ENCODE measurements at regions not wholly inside any gene's neighbourhood (a gene's known extent, or its start where the extent isn't known, plus 50 kb on each side); places are given as distances from the start of the nearest gene placed in this dataset.

DNA sequence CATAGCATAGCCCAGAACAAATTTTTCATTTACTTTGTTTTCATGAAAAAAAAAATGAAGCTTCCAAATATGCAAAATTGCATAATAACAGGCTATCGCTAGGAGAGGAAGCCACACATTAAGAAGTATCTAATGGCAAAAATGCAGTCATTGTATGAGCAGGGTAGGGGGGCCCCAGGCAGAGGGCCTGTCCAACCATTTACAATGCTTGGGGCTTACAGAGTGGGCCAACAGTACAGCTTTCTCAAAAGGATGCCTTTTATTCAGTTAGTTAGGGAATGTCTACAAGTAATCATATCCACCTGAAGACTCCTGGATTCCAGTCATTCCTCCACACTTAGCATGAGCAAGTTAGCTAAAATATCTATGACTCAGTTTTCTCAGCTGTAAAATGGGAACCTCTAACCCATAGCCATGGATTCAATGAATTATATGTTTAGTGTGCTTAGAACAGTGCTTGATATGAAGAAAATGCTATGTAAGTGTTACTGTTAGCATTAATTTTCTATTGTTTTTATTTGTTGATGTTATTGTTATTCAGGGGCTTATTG is 117.7 kb downstream of the GAS1 start:
- no peak for DNase-seq

GRCh38 chr9:86828631-86829030 is 118.7 kb downstream of the GAS1 start:
- DNase-seq: peak in 1 of 2 experiments; percentile 0

DNA sequence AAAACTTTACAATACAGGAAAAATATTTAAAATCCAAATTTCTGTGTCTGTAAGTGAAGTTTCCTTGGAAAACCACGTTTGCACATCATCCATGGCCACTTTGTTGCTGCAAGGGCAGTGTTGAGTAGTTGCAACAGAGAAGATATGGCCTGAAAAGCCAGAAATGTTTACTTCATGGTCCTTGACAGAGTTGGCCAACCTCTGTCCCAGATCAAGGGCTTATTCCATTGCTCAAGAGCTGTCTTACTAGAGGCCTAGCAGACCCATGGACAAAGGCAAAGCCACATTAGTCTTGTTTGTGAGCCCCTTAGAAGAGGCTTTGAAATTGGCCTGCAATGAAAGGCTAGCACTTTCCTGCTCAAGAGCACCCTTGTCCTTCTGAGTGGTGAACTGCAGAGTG is 119.4 kb downstream of the GAS1 start:
- DNase-seq: no peak

GRCh38 chr9:86825299-86825698 is 122.0 kb downstream of the GAS1 start:
- no peak for DNase-seq

GRCh38 chr9:86822006-86822801 is 125.1 kb downstream of the GAS1 start:
- DNase-seq: no peak

- DNase-seq: no peak
Measured at GRCh38 chr9:86821006-86821845, 126.1 kb downstream of the GAS1 start.

GRCh38 chr9:86819552-86819951 is 127.8 kb downstream of the GAS1 start:
- no peak for DNase-seq

DNA sequence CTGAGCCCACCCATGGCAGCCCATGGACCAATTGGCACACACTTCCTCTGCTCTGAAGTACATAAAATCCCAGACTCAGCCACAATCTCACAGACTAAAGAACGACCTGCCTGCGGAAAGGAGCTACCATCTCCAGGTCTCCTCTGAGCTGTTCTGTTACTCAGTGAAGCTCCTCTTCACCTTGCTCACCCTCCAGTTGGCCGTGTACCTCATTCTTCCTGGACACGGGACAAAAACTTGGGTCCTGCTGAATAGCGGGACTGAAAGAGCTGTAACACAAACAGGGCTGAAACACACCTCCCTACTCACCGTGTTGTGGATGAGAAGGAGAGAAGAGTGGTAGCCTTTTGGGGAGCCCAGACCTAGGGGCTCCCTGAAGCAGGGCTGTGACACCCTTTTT is 128.7 kb downstream of the GAS1 start:
- DNase-seq: no peak

- DNase-seq: no peak
Measured at GRCh38 chr9:86816868-86817267, 130.4 kb downstream of the GAS1 start.

- DNase-seq: no peak
Measured at GRCh38 chr9:86816366-86816765, 130.9 kb downstream of the GAS1 start.

DNA sequence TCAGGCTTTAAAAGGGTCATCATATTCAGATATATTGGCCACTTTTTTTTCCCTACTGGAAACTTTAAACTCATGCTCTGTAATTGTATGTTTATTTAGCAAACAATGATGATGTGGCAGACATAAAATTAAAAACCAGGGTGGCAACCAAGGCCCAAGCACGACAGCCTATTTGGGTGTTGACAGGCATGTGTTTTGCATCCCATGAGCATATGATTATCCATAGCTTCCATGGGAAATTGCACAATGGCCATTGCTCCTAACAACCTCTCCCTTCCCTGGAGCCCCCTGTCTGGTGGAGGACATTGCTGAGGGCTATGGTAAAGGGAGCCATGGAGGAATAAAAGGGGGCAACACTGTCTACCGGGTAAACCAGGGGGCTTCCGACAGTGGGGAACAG is 134.7 kb downstream of the GAS1 start:
- no peak for DNase-seq

GRCh38 chr9:86809759-86810367 is 137.4 kb downstream of the GAS1 start:
- no peak for DNase-seq

DNA sequence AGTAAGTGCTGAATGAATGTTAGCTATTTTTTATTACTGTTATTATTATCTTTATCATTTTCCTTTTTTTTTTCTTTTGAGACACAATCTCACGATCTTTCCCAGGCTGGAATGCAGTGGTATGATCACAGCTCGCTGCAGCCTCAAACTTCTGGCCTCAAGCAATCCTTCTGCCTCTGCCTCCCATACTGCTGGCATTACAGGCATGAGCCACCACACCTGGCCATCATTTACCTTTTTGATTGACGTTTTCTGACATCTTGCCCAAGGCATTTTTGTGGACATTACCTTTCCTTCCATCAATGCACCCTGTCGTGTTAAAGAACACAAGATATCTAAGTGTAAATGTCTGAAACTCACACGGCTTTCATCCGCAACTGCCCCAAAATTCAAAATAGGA is 138.2 kb downstream of the GAS1 start:
- DNase-seq: no peak

- DNase-seq: no peak
Measured at GRCh38 chr9:86807367-86807976, 139.8 kb downstream of the GAS1 start.

- no peak for DNase-seq
Measured at GRCh38 chr9:86804011-86804410, 143.3 kb downstream of the GAS1 start.

DNA sequence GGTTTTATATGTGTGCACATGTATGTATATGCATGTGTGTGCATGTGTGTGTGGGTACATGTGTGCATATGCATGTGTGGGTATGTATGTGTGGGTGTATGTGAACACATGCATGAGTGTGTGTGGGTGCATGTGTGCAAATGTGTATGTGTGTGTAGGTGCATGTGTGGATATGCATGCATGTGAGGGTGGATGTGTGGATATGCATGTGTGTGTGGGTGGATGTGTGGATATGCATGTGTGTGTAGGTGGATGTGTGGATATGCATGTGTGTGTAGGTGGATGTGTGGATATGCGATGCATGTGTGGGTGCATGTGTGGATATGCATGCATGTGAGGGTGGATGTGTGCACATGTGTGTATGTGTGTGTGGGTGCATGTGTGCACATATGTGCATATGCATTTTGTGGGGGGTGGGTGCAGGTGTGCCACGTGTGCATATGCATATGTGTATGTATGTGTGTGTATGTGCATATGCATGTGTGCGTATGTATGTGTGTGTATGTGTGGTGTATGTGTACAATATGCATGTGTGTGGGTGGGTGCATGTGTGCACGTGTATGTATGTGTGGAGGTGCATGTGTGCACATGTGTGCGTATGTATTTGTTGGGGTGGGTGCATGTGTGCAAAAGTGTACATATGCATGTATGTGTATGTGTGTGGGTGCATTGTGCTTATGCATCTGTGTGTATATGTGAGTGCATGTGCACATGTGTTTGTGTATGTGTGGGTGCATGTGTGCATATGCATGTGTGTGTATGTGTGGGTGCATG is 144.2 kb downstream of the GAS1 start:
- DNase-seq: no peak

GRCh38 chr9:86801246-86801645 is 146.1 kb downstream of the GAS1 start:
- DNase-seq: no peak

DNA sequence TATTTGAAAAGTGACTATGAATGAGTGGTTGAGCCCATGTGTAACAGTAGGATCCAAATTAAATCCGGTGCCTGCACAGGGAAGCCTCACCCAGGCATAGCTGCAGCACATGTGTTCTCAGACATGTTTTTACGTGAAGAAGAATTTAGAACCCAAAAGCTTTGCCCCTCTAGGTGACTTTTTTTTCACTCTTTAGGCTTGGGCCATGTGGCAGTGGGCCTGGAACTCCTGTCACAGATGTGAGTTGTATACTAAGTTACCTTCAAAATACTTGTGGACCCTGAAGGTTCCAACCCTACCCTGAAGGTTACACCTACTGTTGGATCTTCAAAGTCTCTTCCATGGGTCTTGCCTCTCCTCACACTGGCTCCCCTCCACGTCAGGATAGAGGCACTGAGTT is 146.6 kb downstream of the GAS1 start:
- no peak for DNase-seq

- no peak for DNase-seq
Measured at GRCh38 chr9:86798966-86799365, 148.3 kb downstream of the GAS1 start.

- no peak for DNase-seq
Measured at GRCh38 chr9:86796666-86797065, 150.6 kb downstream of the GAS1 start.

GRCh38 chr9:86795823-86796553 is 151.3 kb downstream of the GAS1 start:
- no peak for DNase-seq

- no peak for DNase-seq
Measured at GRCh38 chr9:86795047-86795442, 152.3 kb downstream of the GAS1 start.

Data from NCI-H524 (cell line).